WTC11 (cell line): ENCODE measurements at regions not wholly inside any gene's neighbourhood (a gene's known extent, or its start where the extent isn't known, plus 50 kb on each side); places are given as distances from the start of the nearest gene placed in this dataset.

Experiments used
- ATAC-seq: fragments of 200-7000 bp; cut with Tn5 transposase; 2 replicates; pipeline ENCODE4 v1.10.0; 2021; ENCODE audit warnings: mild to moderate bottlenecking, moderate library complexity
- CTCF ChIA-PET: fragments of 300-600 bp; sonication (Branson Sonifier 250); formaldehyde crosslinking; loops from one replicate; lab custom pipeline; 2021; ENCODE audit warnings: antibody characterized with exemption; lab: Charles Lee
- POLR2A ChIA-PET: fragments of 350-600 bp; sonication (Branson Sonifier 250); formaldehyde crosslinking; loops from one replicate; lab custom pipeline; 2021; ENCODE audit warnings: antibody characterized with exemption; lab: Charles Lee
- DNase-seq: peaks from one replicate; pipeline ENCODE4 v3.0.0; 2021; ENCODE audit warnings: low spot score
- H3K27ac Mint-ChIP-seq: 2 replicates; pipeline ENCODE4 v1.8.0; 2021; ENCODE audit warnings: mixed read lengths
- H3K27me3 Mint-ChIP-seq: 2 replicates; pipeline ENCODE4 v1.8.0; 2021; ENCODE audit warnings: low read depth, mild to moderate bottlenecking, moderate library complexity, mixed read lengths
- H3K36me3 Mint-ChIP-seq: 2 replicates; pipeline ENCODE4 v1.8.0; 2021; ENCODE audit warnings: mixed read lengths
- H3K4me1 Mint-ChIP-seq: 2 replicates; pipeline ENCODE4 v1.8.0; 2022; ENCODE audit warnings: mixed read lengths
- H3K4me3 Mint-ChIP-seq: 2 replicates; pipeline ENCODE4 v1.8.0; 2021; ENCODE audit warnings: mild to moderate bottlenecking, moderate library complexity, mixed read lengths
- H3K9me3 Mint-ChIP-seq: 2 replicates; pipeline ENCODE4 v1.8.0; 2021; ENCODE audit warnings: mixed read lengths
- CREB1 ChIP-seq: sonication (generic); formaldehyde crosslinking; IDR thresholded peaks from 2 replicates; pipeline ENCODE4 v1.8.0; 2023; ENCODE audit warnings: mild to moderate bottlenecking, missing genetic modification reagents
- ELF4 ChIP-seq: sonication (generic); formaldehyde crosslinking; IDR thresholded peaks from 2 replicates; pipeline ENCODE4 v1.8.1; 2022; ENCODE audit warnings: low read depth, mild to moderate bottlenecking, moderate library complexity, missing genetic modification reagents
- EMX1 ChIP-seq: fragments of 250-450 bp; sonication (Bioruptor Pico); IDR thresholded peaks from 2 replicates; pipeline ENCODE4 v1.8.0; 2021; ENCODE audit warnings: mild to moderate bottlenecking
- ESRRA ChIP-seq: sonication (generic); formaldehyde crosslinking; IDR thresholded peaks from 2 replicates; pipeline ENCODE4 v1.8.1; 2022; ENCODE audit warnings: mild to moderate bottlenecking, missing genetic modification reagents, borderline replicate concordance
- GRHL2 ChIP-seq: fragments of 250-450 bp; sonication (Bioruptor Pico); IDR thresholded peaks from 2 replicates; pipeline ENCODE4 v1.8.0; 2022; ENCODE audit warnings: mild to moderate bottlenecking, moderate library complexity; ENCODE audit not compliant: insufficient replicate concordance, severe bottlenecking
- GTF2I ChIP-seq: fragments of 250-450 bp; sonication (Bioruptor Pico); conservative IDR thresholded peaks from 2 replicates; pipeline ENCODE4 v1.4.0; 2021; ENCODE audit warnings: mild to moderate bottlenecking
- SOX15 ChIP-seq: fragments of 250-450 bp; sonication (Bioruptor Pico); IDR thresholded peaks from 2 replicates; pipeline ENCODE4 v1.9.0; 2021; ENCODE audit warnings: mild to moderate bottlenecking
- SP1 ChIP-seq: sonication (generic); formaldehyde crosslinking; conservative IDR thresholded peaks from 2 replicates; pipeline ENCODE4 v1.8.1; 2022; ENCODE audit warnings: missing genetic modification reagents
- TCF7 ChIP-seq: sonication (generic); formaldehyde crosslinking; IDR thresholded peaks from 2 replicates; pipeline ENCODE4 v1.8.0; 2022; ENCODE audit warnings: mild to moderate bottlenecking, low read depth, missing genetic modification reagents, moderate library complexity
- ZNF263 ChIP-seq: sonication (generic); formaldehyde crosslinking; IDR thresholded peaks from 2 replicates; pipeline ENCODE4 v1.8.1; 2022; ENCODE audit warnings: low read depth, mild to moderate bottlenecking, moderate library complexity, missing genetic modification reagents
- ZNF396 ChIP-seq: fragments of 250-450 bp; sonication (Bioruptor Pico); IDR thresholded peaks from 2 replicates; pipeline ENCODE4 v1.8.0; 2021; ENCODE audit warnings: mild to moderate bottlenecking, moderate library complexity, borderline replicate concordance
- TF ChIP-seq, protein P1 (sequence below): fragments of 250-450 bp; sonication (Bioruptor Pico); IDR thresholded peaks from 2 replicates; pipeline ENCODE4 v1.9.0; 2021; ENCODE audit warnings: moderate library complexity, mild to moderate bottlenecking, inconsistent platforms, borderline replicate concordance
- TF ChIP-seq, protein P2 (sequence below): sonication (generic); formaldehyde crosslinking; IDR thresholded peaks from 2 replicates; pipeline ENCODE4 v1.8.0; 2023; ENCODE audit warnings: missing genetic modification reagents, mild to moderate bottlenecking, borderline replicate concordance
- TF ChIP-seq, protein P3 (sequence below): sonication (generic); formaldehyde crosslinking; conservative IDR thresholded peaks from 2 replicates; pipeline ENCODE4 v1.8.1; 2022; ENCODE audit warnings: mild to moderate bottlenecking, missing genetic modification reagents
- TF ChIP-seq, protein P4 (sequence below): fragments of 250-450 bp; sonication (Bioruptor Pico); IDR thresholded peaks from 2 replicates; pipeline ENCODE4 v1.9.0; 2021; ENCODE audit warnings: mild to moderate bottlenecking
- TF ChIP-seq, protein P5 (sequence below): fragments of 200-600 bp; IDR thresholded peaks from 2 replicates; pipeline ENCODE4 v1.8.0; 2022; ENCODE audit warnings: antibody characterized with exemption
- TF ChIP-seq, protein P6 (sequence below): sonication (generic); formaldehyde crosslinking; IDR thresholded peaks from 2 replicates; pipeline ENCODE4 v1.8.1; 2022; ENCODE audit warnings: mild to moderate bottlenecking, moderate library complexity, missing genetic modification reagents
- TF ChIP-seq, protein P7 (sequence below): fragments of 250-450 bp; sonication (Bioruptor Pico); IDR thresholded peaks from 2 replicates; pipeline ENCODE4 v1.8.0; 2021; ENCODE audit warnings: mild to moderate bottlenecking
- TF ChIP-seq, protein P8 (sequence below): sonication (generic); formaldehyde crosslinking; IDR thresholded peaks from 2 replicates; pipeline ENCODE4 v1.8.0; 2023; ENCODE audit warnings: mild to moderate bottlenecking, missing genetic modification reagents
- TF ChIP-seq, protein P9 (sequence below): fragments of 250-450 bp; sonication (Bioruptor Pico); IDR thresholded peaks from 2 replicates; pipeline ENCODE4 v2.1.2; 2022; ENCODE audit warnings: mild to moderate bottlenecking, moderate library complexity

DNA sequence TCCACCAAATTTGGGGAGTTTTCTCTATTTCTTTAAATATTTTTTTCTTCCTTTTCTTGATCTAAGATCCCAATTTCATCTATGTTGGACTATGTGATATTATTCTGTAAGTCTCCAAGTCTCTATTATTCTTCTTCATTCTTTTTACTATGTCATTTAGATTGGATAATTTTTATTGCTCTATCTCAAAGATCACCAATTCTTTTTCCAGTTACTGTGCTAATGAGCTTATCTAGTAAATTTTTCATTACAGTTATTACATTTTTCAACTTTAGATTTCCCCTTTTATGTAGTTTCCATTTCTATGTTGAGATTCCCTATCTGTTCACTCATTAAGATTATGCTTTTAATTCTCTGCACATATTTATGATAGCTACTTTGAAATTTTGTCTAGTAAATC lies 131.6 kb upstream of the NAMPT start:
- ChIA-PET CTCF (no interaction called here), POLR2A (no interaction called here)
- no peak for ATAC-seq
- Mint-ChIP-seq H3K4me1 (peaks cover 8% of the 10 kb centered on the region), H3K27ac (no peak overlapping the region), H3K27me3 (no peaks in the 10 kb centered on the region), H3K4me3 (no peak overlapping the region), H3K9me3 (peaks cover 17% of the 10 kb centered on the region), H3K36me3 (peaks cover 6% of the 10 kb centered on the region; the same call in 1 of the 2 replicates)
- TF ChIP-seq, protein P1, sequence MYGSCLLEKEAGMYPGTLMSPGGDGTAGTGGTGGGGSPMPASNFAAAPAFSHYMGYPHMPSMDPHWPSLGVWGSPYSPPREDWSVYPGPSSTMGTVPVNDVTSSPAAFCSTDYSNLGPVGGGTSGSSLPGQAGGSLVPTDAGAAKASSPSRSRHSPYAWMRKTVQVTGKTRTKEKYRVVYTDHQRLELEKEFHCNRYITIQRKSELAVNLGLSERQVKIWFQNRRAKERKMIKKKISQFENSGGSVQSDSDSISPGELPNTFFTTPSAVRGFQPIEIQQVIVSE (CRISPR knock-in tag), result no peak
- TF ChIP-seq ZNF263 (CRISPR knock-in tag) (no peak), SOX15 (no peak), ESRRA (CRISPR knock-in tag) (no peak), GTF2I (CRISPR knock-in tag) (no peak), EMX1 (no peak), SP1 (no peak), GRHL2 (CRISPR knock-in tag) (no peak), ZNF396 (CRISPR knock-in tag) (no peak)
- TF ChIP-seq, protein P2, sequence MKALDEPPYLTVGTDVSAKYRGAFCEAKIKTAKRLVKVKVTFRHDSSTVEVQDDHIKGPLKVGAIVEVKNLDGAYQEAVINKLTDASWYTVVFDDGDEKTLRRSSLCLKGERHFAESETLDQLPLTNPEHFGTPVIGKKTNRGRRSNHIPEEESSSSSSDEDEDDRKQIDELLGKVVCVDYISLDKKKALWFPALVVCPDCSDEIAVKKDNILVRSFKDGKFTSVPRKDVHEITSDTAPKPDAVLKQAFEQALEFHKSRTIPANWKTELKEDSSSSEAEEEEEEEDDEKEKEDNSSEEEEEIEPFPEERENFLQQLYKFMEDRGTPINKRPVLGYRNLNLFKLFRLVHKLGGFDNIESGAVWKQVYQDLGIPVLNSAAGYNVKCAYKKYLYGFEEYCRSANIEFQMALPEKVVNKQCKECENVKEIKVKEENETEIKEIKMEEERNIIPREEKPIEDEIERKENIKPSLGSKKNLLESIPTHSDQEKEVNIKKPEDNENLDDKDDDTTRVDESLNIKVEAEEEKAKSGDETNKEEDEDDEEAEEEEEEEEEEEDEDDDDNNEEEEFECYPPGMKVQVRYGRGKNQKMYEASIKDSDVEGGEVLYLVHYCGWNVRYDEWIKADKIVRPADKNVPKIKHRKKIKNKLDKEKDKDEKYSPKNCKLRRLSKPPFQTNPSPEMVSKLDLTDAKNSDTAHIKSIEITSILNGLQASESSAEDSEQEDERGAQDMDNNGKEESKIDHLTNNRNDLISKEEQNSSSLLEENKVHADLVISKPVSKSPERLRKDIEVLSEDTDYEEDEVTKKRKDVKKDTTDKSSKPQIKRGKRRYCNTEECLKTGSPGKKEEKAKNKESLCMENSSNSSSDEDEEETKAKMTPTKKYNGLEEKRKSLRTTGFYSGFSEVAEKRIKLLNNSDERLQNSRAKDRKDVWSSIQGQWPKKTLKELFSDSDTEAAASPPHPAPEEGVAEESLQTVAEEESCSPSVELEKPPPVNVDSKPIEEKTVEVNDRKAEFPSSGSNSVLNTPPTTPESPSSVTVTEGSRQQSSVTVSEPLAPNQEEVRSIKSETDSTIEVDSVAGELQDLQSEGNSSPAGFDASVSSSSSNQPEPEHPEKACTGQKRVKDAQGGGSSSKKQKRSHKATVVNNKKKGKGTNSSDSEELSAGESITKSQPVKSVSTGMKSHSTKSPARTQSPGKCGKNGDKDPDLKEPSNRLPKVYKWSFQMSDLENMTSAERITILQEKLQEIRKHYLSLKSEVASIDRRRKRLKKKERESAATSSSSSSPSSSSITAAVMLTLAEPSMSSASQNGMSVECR, result no peak
- TF ChIP-seq, protein P3, sequence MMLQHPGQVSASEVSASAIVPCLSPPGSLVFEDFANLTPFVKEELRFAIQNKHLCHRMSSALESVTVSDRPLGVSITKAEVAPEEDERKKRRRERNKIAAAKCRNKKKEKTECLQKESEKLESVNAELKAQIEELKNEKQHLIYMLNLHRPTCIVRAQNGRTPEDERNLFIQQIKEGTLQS (CRISPR knock-in tag), result no peak
- TF ChIP-seq, protein P4, sequence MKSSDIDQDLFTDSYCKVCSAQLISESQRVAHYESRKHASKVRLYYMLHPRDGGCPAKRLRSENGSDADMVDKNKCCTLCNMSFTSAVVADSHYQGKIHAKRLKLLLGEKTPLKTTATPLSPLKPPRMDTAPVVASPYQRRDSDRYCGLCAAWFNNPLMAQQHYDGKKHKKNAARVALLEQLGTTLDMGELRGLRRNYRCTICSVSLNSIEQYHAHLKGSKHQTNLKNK (CRISPR knock-in tag), result no peak
- TF ChIP-seq, protein P5, sequence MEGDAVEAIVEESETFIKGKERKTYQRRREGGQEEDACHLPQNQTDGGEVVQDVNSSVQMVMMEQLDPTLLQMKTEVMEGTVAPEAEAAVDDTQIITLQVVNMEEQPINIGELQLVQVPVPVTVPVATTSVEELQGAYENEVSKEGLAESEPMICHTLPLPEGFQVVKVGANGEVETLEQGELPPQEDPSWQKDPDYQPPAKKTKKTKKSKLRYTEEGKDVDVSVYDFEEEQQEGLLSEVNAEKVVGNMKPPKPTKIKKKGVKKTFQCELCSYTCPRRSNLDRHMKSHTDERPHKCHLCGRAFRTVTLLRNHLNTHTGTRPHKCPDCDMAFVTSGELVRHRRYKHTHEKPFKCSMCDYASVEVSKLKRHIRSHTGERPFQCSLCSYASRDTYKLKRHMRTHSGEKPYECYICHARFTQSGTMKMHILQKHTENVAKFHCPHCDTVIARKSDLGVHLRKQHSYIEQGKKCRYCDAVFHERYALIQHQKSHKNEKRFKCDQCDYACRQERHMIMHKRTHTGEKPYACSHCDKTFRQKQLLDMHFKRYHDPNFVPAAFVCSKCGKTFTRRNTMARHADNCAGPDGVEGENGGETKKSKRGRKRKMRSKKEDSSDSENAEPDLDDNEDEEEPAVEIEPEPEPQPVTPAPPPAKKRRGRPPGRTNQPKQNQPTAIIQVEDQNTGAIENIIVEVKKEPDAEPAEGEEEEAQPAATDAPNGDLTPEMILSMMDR, result no peak
- TF ChIP-seq, protein P6, sequence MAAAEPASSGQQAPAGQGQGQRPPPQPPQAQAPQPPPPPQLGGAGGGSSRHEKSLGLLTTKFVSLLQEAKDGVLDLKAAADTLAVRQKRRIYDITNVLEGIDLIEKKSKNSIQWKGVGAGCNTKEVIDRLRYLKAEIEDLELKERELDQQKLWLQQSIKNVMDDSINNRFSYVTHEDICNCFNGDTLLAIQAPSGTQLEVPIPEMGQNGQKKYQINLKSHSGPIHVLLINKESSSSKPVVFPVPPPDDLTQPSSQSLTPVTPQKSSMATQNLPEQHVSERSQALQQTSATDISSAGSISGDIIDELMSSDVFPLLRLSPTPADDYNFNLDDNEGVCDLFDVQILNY, result no peak
- TF ChIP-seq, protein P7, sequence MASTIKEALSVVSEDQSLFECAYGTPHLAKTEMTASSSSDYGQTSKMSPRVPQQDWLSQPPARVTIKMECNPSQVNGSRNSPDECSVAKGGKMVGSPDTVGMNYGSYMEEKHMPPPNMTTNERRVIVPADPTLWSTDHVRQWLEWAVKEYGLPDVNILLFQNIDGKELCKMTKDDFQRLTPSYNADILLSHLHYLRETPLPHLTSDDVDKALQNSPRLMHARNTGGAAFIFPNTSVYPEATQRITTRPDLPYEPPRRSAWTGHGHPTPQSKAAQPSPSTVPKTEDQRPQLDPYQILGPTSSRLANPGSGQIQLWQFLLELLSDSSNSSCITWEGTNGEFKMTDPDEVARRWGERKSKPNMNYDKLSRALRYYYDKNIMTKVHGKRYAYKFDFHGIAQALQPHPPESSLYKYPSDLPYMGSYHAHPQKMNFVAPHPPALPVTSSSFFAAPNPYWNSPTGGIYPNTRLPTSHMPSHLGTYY (CRISPR knock-in tag), result no peak
- DNase-seq, result no peak

DNA sequence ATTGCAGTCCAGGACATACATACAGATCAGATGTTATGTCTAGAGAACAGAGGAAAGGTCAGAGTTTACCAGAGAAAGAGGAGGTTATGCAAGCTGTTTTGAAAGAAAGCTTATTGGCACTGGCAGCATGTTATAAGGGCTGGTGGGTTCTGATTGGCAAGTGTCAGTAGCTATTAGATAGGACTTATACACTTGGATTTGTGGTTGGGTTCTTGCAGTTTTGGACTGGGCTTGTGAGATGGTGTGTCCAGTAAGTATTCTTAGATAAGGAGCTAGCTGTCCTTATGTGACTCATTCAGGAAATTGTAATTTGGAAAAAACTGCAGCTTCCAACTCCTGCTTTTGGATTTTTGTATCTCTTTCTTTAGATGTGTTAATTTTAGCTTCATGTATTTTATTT lies 130.7 kb upstream of the NAMPT start:
- Mint-ChIP-seq H3K9me3 (peaks cover 17% of the 10 kb centered on the region), H3K27me3 (no peaks in the 10 kb centered on the region), H3K36me3 (peaks cover 6% of the 10 kb centered on the region; the same call in 1 of the 2 replicates), H3K27ac (no peak overlapping the region), H3K4me1 (peaks cover 6% of the 10 kb centered on the region; the same call in 1 of the 2 replicates), H3K4me3 (no peak overlapping the region)
- ChIA-PET CTCF (no interaction called here), POLR2A (interaction anchor here (0.6 kb wide), 1 partner anchor 878 kb away, joined by 6 read pairs; no protein-coding TSS in a partner anchor)
- ATAC-seq (no peak), DNase-seq (no peak)
- TF ChIP-seq, protein P8, sequence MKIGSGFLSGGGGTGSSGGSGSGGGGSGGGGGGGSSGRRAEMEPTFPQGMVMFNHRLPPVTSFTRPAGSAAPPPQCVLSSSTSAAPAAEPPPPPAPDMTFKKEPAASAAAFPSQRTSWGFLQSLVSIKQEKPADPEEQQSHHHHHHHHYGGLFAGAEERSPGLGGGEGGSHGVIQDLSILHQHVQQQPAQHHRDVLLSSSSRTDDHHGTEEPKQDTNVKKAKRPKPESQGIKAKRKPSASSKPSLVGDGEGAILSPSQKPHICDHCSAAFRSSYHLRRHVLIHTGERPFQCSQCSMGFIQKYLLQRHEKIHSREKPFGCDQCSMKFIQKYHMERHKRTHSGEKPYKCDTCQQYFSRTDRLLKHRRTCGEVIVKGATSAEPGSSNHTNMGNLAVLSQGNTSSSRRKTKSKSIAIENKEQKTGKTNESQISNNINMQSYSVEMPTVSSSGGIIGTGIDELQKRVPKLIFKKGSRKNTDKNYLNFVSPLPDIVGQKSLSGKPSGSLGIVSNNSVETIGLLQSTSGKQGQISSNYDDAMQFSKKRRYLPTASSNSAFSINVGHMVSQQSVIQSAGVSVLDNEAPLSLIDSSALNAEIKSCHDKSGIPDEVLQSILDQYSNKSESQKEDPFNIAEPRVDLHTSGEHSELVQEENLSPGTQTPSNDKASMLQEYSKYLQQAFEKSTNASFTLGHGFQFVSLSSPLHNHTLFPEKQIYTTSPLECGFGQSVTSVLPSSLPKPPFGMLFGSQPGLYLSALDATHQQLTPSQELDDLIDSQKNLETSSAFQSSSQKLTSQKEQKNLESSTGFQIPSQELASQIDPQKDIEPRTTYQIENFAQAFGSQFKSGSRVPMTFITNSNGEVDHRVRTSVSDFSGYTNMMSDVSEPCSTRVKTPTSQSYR (CRISPR knock-in tag), result no peak
- TF ChIP-seq CREB1 (CRISPR knock-in tag), result no peak
- TF ChIP-seq, protein P9, sequence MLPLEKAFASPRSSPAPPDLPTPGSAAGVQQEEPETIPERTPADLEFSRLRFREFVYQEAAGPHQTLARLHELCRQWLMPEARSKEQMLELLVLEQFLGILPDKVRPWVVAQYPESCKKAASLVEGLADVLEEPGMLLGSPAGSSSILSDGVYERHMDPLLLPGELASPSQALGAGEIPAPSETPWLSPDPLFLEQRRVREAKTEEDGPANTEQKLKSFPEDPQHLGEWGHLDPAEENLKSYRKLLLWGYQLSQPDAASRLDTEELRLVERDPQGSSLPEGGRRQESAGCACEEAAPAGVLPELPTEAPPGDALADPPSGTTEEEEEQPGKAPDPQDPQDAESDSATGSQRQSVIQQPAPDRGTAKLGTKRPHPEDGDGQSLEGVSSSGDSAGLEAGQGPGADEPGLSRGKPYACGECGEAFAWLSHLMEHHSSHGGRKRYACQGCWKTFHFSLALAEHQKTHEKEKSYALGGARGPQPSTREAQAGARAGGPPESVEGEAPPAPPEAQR (CRISPR knock-in tag), result no peak
- no peak for TF ChIP-seq ELF4 (CRISPR knock-in tag)
- TF ChIP-seq TCF7 (CRISPR knock-in tag), result no peak
